Nucleus accumbens (tissue), 56 donors: ENCODE measurements at regions not wholly inside any gene's neighbourhood (a gene's known extent, or its start where the extent isn't known, plus 50 kb on each side); places are given as distances from the start of the nearest gene placed in this dataset.

Experiments used
- DNase-seq, 56 donors: peaks; one replicate each; lab custom pipeline; 2025; lab: John Stamatoyannopoulos, UW

- no peak for DNase-seq
Observed at GRCh38 chr2:16466821-16467151, 198.8 kb downstream of the CYRIA start.

- no peak for DNase-seq
Observed at GRCh38 chr2:16466133-16466820, 199.4 kb downstream of the CYRIA start.

DNA sequence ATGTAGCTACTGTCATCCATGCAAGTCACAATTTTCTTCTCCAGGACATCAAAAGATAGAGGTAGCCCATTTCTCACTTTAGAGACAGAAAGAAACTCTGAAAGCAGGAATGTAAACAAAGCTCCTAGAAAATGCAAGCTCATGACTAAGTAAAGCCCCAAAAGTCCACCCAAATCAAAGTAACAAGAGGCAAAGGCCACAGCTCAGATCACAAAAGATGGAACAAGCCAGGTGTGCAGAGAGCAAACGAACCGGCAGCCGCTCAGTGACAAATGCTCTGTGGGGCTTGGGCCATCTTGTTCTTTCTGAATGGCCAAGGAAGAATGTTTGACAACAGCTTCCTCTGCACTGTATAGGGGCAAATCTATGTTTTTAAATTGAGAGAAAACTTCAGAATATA lies 201.0 kb downstream of the CYRIA start:
- DNase-seq: no peak

GRCh38 chr2:16462958-16463357 lies 202.7 kb downstream of the CYRIA start:
- DNase-seq: no peak

DNA sequence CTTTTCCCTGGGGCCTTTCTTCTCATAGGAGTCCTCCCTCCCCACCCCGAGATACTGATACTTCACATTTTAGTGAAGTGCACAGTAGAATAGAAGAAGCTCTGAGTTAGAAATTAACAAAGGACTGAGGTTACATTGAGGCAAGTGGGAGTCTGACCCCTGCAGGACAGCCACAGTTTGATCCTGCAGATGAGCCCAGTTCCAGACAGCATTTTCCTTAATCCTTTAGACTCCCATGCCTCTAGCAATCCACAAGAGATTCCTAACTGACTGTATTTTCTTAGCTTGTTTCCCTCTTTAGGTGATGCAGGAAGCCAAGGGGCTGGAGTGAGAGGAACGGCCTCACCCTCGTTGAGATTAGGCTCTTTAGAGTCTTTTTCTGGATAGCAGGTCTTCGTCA lies 204.0 kb downstream of the CYRIA start:
- no peak for DNase-seq

- DNase-seq: no peak
Observed at GRCh38 chr2:16459606-16460005, 206.0 kb downstream of the CYRIA start.

DNA sequence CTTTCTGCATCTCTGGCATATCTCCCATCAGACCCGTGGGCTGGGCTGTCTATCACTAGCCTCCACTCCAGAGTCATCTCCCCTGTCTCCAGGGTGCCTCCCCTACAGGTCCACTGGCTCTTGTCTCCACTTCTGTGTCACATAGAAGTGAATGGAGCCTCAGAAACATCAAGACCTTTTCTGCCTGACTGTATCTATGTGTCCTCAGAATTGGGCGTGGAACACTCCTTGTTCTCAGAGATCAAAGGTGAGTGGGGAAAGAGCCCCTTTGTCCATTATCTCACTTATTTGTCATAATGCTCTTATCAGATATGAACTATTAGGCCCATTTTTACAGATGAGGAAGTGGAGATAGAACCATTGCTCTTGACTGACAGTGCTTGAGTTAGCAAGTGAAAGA lies 211.0 kb downstream of the CYRIA start:
- no peak for DNase-seq

GRCh38 chr2:16452123-16452522 lies 213.5 kb downstream of the CYRIA start:
- DNase-seq: no peak

GRCh38 chr2:16446706-16447105 lies 218.9 kb downstream of the CYRIA start:
- DNase-seq: no peak

DNA sequence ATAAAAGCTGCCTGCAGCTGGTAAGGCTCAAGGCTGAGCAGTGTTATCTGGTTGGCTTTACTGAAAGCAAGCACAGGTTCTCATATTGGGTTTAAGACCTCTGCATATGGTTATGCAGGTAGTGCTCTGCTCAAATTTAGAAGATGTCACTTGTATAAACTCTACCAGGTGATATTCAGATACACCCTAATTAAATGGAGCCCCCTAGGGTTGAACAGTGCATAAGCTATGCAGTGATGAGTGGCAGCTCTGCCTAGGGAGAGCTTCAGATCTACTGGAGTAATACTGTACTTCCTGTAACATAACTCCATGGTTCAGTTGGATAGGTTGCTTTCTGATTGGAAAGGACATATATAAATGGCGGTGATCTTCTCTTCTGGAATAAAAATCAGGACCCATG lies 222.7 kb downstream of the CYRIA start:
- no peak for DNase-seq

DNA sequence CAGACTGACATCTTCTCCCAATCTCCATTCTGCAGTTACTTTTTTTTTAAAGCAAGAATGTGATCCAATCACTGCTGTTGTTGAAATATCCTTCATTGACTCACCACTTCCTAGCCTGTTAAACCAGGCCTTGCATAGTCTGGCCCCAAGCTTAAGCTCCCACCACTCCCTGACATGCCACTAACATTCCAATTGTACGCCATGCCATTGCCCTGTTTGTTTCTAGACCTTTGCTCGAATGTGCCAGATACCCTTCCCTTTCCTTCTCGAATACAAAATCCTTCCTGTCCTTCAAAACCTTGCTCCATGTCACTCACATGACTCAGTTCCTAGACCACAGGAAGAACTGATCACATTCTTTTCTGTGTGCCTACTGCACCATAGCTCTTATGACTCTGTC lies 224.2 kb downstream of the CYRIA start:
- no peak for DNase-seq

- DNase-seq: no peak
Observed at GRCh38 chr2:16440898-16441297, 224.7 kb downstream of the CYRIA start.

GRCh38 chr2:16438613-16439321 lies 226.9 kb downstream of the CYRIA start:
- DNase-seq: no peak

DNA sequence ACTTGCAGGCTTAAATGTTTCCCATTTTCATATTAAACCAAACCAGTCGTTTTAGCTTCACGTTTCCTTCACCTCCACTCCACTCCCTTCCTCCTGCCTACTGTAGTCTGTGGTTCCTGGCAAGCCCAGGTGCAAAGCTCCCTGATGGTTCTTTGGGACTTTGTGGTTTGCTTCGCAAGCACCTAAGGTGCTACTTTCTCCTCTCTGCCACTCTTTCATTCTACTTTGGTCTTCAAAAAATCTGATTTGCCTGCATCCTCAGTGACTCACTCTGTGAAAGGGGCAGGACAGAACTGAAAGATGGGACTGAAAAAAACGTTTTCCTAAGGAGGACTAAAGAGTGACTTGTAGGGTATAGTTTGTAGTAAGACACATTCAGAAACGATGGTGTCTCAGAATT lies 228.4 kb downstream of the CYRIA start:
- DNase-seq: no peak

DNA sequence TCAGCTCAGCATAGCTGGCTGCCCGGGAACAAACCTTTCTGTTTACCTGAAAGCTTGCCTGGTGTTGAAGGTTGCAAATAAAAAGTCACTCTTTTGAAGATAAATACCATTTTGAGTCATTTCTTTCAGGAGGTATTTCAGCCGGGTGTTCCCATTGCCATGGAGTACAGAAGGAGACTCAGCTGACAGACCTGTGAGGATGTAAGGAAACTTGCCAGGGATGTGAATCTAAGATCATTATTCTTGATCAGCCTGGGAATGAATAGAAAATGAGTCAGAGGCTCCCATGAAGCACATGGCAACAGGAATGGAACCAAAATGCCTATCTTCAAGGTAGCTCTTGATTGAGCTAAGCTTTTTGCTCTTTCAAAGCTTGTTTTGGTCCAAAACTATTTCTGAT lies 231.2 kb downstream of the CYRIA start:
- DNase-seq: no peak

- no peak for DNase-seq
Observed at GRCh38 chr2:16430846-16431245, 234.8 kb downstream of the CYRIA start.

DNA sequence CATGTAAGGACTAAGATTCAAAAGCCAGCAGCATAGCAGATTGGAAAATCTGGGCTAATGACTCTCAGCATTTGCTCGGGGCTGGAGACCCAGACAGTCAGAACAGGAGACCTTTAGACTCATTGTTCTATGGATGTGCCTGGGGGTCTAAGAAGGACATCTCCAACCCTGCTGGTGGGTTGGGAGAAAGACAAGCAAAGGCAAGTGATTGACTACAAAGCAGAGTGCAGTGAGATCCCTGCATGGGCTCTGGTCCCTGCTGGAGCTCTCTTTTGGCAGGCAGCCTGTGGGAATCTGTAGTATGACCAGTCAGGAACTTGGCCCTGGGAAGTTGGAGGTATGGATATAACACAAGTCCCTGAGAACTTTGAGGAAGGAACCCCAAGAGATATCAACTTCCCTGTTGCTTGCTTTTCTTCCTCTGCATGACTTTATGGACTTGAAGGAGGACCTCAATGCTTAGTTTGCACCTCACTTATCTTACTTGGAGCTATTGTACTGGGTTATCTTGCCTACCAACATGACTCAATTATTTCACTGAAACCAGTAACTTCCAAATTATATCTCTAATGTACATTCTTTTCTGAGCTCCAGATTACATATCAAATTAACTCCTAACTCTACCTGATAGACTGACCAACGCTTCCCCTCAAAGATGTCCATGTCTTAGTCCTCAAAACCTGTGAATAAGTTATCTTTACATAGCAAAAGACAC lies 236.0 kb downstream of the CYRIA start:
- DNase-seq: no peak

DNA sequence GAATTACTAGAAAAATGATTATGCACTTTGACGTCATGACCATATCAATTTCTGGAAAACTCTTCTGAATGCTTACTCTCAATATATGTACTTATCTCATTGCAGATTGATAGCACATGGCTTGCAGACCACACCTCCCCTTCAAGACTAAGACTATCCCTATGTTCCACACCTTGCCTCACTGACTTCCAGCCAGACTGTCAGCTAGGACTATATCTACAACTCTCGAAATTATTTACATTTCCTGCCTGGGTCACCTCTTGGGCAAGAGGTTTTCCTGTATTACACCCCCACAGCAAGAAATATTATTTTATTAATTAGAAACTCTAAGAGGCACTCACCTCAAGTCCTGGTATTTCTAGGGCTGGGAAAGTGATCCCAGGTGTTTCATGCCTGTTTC lies 236.6 kb downstream of the CYRIA start:
- DNase-seq: no peak

DNA sequence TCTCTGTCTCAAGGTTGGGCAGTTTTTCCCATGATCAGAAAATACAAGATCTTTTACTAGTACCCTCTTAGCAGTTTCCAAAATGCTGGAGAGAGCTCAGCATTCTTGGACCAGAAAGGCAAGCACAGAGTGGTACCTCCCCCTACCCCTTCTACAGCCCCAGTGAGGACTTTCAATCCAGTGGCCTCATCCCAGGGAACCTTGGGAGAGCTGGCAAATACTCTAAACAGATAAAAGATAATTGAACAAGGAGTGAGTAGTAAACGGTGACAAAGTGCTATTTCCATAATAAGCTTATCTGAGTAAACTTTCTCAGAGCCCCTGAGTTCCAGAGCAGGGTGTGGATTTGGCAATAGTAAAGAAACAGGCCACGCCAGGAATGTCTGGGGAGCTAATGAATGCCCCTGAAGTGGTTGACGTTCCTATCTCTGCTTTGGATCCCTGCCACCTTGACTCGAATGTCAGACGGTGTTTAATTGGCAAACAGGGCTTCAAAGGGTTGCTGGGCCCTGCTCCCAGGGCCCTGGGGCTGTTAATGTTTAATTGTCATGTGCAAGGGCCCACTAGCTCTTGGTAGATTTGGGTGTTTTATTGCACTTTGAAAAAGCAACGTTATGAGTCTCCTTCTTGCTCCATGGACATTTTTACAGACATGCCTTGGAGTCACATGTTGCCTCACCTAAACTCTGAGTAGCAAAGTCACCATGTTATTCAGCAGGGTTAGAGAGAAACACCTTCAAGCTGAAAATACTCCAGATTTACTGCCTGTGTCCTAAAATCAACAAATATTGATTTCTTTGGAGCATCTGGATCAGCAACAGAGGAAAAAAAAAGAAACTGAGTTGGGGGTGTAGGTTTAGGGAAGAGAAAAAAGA lies 239.9 kb downstream of the CYRIA start:
- no peak for DNase-seq

- no peak for DNase-seq
Observed at GRCh38 chr2:16420421-16420820, 245.2 kb downstream of the CYRIA start.

GRCh38 chr2:16417726-16418125 lies 247.9 kb downstream of the CYRIA start:
- DNase-seq: no peak
